Activated CD8-positive, alpha-beta memory T cell treated with anti-CD3 and anti-CD28 coated beads, Interleukin-2, amount 50 U/mL, for 4 hours (primary cell): ENCODE measurements at regions not wholly inside any gene's neighbourhood (a gene's known extent, or its start where the extent isn't known, plus 50 kb on each side); places are given as distances from the start of the nearest gene placed in this dataset.

ENCODE experiments used
- DNase-seq: peaks from one replicate; pipeline ENCODE4 v3.0.0-alpha.2; 2020

- peak; percentile 76 for DNase-seq
These were observed 358.4 kb downstream of the THBS2 start for GRCh38 chr6:168895102-168895812.

- DNase-seq: no peak
These were observed 361.6 kb downstream of the THBS2 start for GRCh38 chr6:168892031-168892430.

- no peak for DNase-seq
These were observed 362.7 kb downstream of the THBS2 start for GRCh38 chr6:168890981-168891365.

GRCh38 chr6:168890306-168890980 is 363.2 kb downstream of the THBS2 start:
- no peak for DNase-seq

- no peak for DNase-seq
These were observed 364.8 kb downstream of the THBS2 start for GRCh38 chr6:168888786-168889345.

- no peak for DNase-seq
These were observed 365.5 kb downstream of the THBS2 start for GRCh38 chr6:168888102-168888501.

GRCh38 chr6:168887621-168888020 is 366.0 kb downstream of the THBS2 start:
- DNase-seq: no peak

- no peak for DNase-seq
These were observed 366.7 kb downstream of the THBS2 start for GRCh38 chr6:168886964-168887363.

GRCh38 chr6:168885751-168886742 is 367.6 kb downstream of the THBS2 start:
- no peak for DNase-seq

GRCh38 chr6:168885196-168885595 is 368.4 kb downstream of the THBS2 start:
- DNase-seq: no peak

- DNase-seq: peak; percentile 83
These were observed 369.0 kb downstream of the THBS2 start for GRCh38 chr6:168884646-168885086.

GRCh38 chr6:168884050-168884645 is 369.5 kb downstream of the THBS2 start:
- no peak for DNase-seq

GRCh38 chr6:168883410-168884049 is 370.1 kb downstream of the THBS2 start:
- DNase-seq: no peak

- no peak for DNase-seq
These were observed 373.4 kb downstream of the THBS2 start for GRCh38 chr6:168880271-168880670.

- DNase-seq: no peak
These were observed 375.8 kb downstream of the THBS2 start for GRCh38 chr6:168877821-168878282.

- no peak for DNase-seq
These were observed 376.7 kb downstream of the THBS2 start for GRCh38 chr6:168876956-168877355.

GRCh38 chr6:168875811-168876576 is 377.7 kb downstream of the THBS2 start:
- DNase-seq: no peak

GRCh38 chr6:168874637-168875036 is 379.0 kb downstream of the THBS2 start:
- DNase-seq: no peak

GRCh38 chr6:168873278-168874190 is 380.1 kb downstream of the THBS2 start:
- DNase-seq: no peak
